Adrenal gland (tissue), 5 donors: ENCODE measurements at regions not wholly inside any gene's neighbourhood (a gene's known extent, or its start where the extent isn't known, plus 50 kb on each side); places are given as distances from the start of the nearest gene placed in this dataset.

ENCODE experiments used
- CTCF ChIP-seq, 6 experiments: fragments of 450-650 bp in 4 of 6; fragments of 200-600 bp in 2 of 6; sonication (generic) in 1 of 6; IDR thresholded peaks; 1 replicate in 5 of 6; 2 replicates in 1 of 6; pipeline versions ENCODE4 v1.5.1 to v1.8.0; 2016 to 2021; ENCODE audit warnings: antibody characterized with exemption in 6 of 6, mild to moderate bottlenecking in 2 of 6, moderate library complexity in 1 of 6
- POLR2A ChIP-seq, 2 donors: fragments of 450-650 bp; IDR thresholded peaks; one replicate each; pipeline ENCODE4 v1.6.1; 2017; ENCODE audit warnings: antibody characterized with exemption in 2 of 2, mild to moderate bottlenecking in 2 of 2, moderate library complexity in 1 of 2
- donor health status: DM: no; HTN: no; CAD: no.

- TF ChIP-seq CTCF (IDR thresholded peaks at IDR 0.05): no peak
- TF ChIP-seq POLR2A (IDR thresholded peaks at IDR 0.05): no peak
These were observed 609.9 kb upstream of the AGTR1 start for GRCh38 chr3:148087601-148088371.
